ENCODE measurements at regions not wholly inside any gene's neighbourhood (a gene's known extent, or its start where the extent isn't known, plus 50 kb on each side); places are given as distances from the start of the nearest gene placed in this dataset.
"Not testable (repeated sequence)": the region's sequence is repeated elsewhere in the genome, so short reads cannot be mapped to it uniquely, and the experiment has no call there.

GRCh38 chr3:5564278-5564666 lies 376.8 kb downstream of the EDEM1 start:
- no peak for DNase-seq

DNA sequence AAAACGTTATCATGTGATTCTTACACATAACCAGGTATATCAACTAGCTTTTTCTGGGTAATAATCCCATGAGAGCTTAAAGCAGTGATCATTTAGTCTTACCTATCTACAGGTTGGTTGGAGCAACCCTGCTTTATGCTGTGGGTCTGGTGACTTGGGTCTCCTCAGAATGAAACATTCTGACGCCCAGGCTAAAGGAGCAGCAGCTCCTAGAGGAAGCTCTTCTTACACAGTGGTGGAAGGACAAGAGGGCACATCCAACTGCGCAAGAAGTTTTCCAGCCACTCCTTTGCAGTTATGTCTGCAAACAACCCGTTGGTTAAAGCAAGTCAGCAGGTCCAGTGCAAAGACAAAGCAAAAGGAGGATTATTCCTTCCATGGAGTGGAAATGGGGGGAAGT lies 377.5 kb downstream of the EDEM1 start:
- no peak for DNase-seq

DNA sequence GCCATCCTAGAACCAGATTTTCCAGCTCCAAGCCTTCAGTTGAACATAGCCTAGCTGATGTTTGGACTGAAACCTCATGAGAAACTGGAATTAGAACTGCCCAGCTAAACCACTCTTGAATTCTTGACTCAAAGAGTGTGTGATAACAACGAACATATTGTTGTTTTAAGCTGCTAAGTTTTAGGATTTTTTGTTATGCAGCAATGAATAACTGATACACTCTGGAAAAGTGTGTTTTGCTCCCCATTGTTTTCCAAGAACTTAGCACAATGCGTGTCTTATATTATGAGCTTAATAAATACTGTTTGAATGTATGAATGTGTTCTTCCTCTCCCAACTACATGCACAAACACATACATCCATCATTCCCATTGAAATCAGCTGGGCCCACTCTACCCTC lies 379.6 kb downstream of the EDEM1 start:
- no peak for DNase-seq

- no peak for DNase-seq
Measured at GRCh38 chr3:5568451-5568850, 380.9 kb downstream of the EDEM1 start.

DNA sequence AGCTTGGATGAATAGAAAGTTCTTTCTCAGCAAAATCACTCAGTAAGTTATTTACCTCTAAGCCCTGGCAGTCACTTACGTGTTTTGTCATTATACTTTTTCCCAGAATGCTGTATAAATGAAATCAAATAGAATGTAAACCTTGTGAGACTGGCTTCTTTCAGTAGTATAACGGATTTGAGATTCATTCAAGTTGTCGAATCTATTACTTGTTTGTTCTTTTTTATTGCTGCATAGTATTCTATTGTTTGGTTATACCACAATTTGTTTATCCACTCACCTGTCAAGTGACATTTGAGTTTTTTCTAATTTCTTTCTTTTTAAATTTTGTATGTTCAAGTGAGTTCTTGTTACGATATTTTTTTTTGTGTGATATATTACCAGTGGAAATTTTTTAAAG lies 381.6 kb downstream of the EDEM1 start:
- DNase-seq, result no peak

DNA sequence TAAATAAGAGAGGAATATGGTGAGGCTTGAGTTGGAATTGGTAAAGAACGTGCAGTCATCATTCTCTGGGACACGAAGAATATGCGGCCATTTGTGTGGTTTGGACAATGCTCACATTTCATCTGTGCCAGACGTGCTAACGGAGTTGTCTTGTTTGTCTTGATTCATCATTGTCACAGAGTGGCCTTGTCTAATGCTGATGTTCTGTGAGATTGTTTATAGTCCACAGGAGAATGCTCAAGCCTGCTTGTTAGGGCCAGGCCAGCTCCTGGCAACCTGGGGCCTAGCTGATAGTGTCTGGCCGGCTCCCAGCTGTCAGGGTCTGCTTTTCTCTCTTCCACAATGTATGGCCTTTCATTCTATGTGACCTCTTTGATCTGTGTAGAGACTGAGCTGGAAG lies 384.7 kb downstream of the EDEM1 start:
- DNase-seq, result no peak

- DNase-seq, result no peak
Measured at GRCh38 chr3:5576277-5577011, 388.9 kb downstream of the EDEM1 start.

DNA sequence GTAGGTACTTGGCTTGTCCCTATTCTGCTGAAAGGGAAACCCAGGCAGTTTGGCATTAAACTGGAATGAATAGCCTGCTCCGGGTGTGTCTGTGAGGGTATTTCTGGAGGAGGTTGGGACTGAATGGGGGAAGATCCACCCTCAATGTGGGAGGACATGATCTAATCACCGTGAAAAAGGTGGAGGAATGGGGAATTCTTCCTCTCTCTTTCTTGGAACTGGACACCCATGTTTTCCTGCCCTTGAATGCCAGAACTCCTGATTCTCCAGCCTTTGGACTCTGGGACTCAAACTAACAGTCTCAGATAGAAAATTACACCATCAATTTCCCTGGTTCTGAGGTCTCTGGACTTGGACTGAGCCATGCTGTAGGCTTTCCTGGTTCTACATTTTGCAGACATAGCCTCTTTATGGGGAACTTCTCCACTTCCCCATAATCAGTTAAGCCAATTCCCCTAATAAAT lies 391.7 kb downstream of the EDEM1 start:
- no peak for DNase-seq

- DNase-seq, result no peak
Measured at GRCh38 chr3:5579946-5580345, 392.4 kb downstream of the EDEM1 start.

GRCh38 chr3:5580826-5581225 lies 393.3 kb downstream of the EDEM1 start:
- no peak for DNase-seq

DNA sequence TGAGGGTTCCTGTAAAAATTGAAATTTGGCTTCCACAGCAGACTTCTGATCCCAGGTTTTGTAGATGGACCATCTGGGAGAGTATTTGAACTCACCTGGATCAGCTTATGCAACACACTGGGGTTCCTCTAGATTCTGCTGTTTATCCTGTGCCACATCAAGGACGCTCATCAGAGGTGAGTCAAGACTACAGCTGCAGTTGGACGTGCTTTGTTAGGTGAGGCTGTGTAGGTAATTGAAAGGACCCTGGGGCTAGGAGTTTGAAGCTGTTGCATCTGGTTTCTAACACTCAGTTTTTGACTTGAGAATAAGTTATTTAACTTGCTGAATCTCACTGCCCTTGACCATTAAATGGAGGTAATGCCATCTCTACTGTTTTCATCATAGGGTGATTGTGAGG lies 394.2 kb downstream of the EDEM1 start:
- DNase-seq, result no peak

GRCh38 chr3:5583920-5584319 lies 396.4 kb downstream of the EDEM1 start:
- DNase-seq, result no peak

DNA sequence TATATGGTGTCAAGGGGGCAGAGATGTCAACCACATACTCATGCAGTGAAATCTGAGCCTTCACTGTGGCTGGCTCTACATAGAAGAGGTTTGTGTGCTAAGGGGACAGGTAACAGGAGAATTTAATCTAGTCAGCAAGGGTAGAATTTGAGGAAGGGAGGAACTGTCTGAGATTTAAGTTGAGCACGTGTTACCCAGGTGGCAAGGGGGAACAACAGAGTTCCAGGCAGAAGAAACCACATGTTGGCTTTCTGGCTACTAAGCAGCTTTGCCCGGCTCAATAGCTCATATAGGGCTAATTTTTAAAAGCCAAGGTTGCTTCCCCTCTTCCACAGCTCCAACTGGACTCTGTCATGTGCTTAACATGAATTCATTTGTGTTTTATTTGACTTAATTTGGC lies 397.6 kb downstream of the EDEM1 start:
- DNase-seq, result no peak

GRCh38 chr3:5606884-5607472 lies 419.5 kb downstream of the EDEM1 start:
- no peak for DNase-seq

GRCh38 chr3:5607581-5607980 lies 420.1 kb downstream of the EDEM1 start:
- DNase-seq, result no peak

- DNase-seq, result not testable (repeated sequence)
Measured at GRCh38 chr3:5608971-5609370, 421.5 kb downstream of the EDEM1 start.

GRCh38 chr3:5613599-5613998 lies 426.1 kb downstream of the EDEM1 start:
- DNase-seq, result no peak

DNA sequence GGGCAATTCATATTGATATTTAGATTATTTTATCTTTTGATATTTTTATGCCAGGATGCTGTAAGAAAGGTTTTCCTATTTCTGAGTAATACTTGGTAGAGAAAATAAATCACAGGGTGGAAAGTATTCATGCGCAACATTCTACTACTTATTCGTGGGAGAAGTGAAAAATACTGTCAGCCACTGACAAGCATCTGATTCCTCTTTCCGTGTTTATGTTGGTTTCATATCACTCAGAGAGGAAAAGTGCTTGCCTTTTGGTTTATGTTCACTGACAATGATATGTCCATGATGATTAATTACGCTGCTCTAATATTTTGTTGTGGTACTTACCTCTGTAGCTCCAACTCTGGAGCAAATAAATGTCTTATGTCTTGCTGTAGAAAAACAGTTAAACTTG lies 429.4 kb downstream of the EDEM1 start:
- no peak for DNase-seq

DNA sequence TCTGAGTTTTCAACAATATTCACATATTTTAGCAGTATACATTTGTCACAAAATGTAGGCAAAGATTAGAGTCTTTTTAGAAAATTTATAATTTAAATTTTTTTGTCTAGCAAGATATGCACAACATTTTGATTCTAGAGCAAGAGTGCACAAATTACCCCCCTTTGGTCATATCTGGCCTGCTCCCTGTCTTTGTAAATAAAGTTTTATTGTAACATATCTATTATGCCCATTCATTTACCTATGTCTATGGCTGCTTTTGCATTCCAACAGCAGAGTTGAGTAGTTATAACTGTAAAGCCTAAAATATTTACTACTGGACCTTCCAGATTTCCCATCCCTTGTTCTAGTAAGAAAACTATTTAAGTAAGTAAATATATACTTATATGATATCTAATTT lies 430.7 kb downstream of the EDEM1 start:
- DNase-seq, result no peak

- DNase-seq, result no peak
Measured at GRCh38 chr3:5630406-5630805, 442.9 kb downstream of the EDEM1 start.

- DNase-seq, result no peak
Measured at GRCh38 chr3:5633960-5634359, 446.5 kb downstream of the EDEM1 start.

DNA sequence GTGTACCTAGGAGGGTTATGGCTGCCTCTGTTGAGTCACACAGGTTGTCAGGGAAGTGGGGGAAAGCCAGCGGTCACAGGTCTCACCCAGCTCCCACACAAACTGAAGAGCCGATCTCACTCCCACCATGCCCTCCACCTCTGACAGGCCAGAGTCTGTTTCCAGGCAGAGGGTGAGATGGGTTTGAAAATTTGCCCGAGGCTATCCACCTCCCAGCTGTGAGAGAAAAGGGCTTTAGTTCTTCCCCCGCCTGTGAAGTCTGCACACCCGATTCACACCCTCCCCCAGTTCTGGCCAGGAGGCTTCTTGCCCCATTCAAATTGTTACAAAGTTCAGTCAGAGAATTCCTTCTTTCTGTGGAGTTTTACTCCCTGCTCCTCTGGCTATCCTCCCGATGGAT lies 446.9 kb downstream of the EDEM1 start:
- DNase-seq, result no peak

GRCh38 chr3:5635746-5636145 lies 448.2 kb downstream of the EDEM1 start:
- no peak for DNase-seq

DNA sequence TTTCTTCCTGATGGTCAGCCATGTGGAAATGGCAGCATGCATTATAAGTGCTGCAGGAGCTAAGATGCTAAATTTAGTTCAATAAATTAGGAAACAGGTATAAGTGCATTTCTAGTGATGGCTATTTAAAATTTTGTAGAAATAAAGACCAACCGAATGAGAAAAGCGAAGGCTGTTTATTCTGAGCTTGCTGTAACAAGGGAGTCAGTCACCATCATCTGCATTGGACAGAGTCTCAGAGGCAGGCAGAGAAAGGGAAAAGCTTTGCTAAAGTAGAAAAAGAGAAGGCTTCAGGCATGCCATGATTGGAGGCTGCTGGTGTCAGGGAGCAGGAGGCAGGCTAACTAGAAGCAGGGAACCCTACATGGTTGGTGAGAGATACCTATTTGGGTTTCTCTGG lies 451.0 kb downstream of the EDEM1 start:
- DNase-seq, result no peak

Measured in stimulated activated CD8-positive, alpha-beta memory T cell treated with anti-CD3 and anti-CD28 coated beads, Interleukin-4, amount 100 ng/mL, for 48 hours (primary cell).